Mononuclear cell (primary cell): ENCODE measurements at regions not wholly inside any gene's neighbourhood (a gene's known extent, or its start where the extent isn't known, plus 50 kb on each side); places are given as distances from the start of the nearest gene placed in this dataset.

Experiments used
- H3K27me3 ChIP-seq: 2 replicates; pipeline ENCODE4 v1.6.0; 2011; ENCODE audit warnings: low read length, control low read depth; ENCODE audit not compliant: insufficient read depth
- H3K4me1 ChIP-seq: 2 replicates; pipeline ENCODE4 v1.5.1; 2011; ENCODE audit warnings: mild to moderate bottlenecking, low read length, control low read depth; ENCODE audit not compliant: insufficient read depth
- H3K4me3 ChIP-seq: 2 replicates; pipeline ENCODE4 v1.5.1; 2011; ENCODE audit warnings: mild to moderate bottlenecking, low read length, moderate library complexity
- H3K9me3 ChIP-seq: 2 replicates; pipeline ENCODE4 v1.5.1; 2011; ENCODE audit warnings: low read depth, mild to moderate bottlenecking, control low read depth, low read length

- no peak overlapping the region for H3K4me3 ChIP-seq
- peaks cover 43% of the 10 kb centered on the region for H3K27me3 ChIP-seq
- H3K9me3 ChIP-seq: no peaks in the 10 kb centered on the region
- no peaks in the 10 kb centered on the region for H3K4me1 ChIP-seq
Observed at GRCh38 chr16:86199182-86199581, 300.2 kb downstream of the IRF8 start.

DNA sequence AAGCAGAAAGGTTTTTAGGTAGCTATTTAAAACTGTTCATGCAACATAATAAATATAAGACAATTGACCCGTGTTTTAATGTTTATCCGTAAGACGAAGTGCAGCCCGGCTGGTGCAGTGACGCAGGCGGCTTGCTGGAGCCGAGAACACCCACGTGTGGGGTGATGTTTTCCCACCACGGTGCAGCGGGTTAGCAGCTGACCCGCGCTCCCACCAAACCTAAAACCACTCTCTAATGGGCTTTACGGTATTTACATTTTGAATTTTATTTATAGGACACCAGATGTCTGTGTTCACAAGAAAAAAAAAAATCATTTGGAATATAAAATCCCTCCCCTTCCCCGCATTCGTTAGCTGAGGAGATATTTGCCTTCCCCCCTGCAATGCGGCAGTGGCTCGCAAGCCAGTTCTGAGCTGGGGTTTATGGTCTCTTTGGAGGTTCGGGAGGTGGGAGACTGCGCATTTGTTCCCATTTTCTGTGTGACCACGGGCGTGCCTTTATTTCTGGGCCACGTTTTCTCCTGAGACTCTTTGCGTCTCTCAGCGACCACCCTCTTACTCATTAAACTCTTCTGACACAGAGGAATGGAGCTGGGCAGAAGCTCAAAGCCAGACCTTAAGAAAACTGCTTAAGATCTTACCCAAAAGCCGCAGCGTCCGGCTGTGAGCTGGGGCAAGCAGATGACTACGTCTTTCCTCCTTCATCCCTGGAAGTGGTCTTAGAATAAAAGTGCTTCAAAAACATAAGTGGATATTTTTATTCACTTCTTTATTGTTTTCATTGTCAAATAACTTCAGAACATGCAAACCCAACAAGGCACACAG is 301.1 kb downstream of the IRF8 start:
- H3K27me3 ChIP-seq: peaks cover 43% of the 10 kb centered on the region
- no peaks in the 10 kb centered on the region for H3K4me1 ChIP-seq
- H3K9me3 ChIP-seq: no peaks in the 10 kb centered on the region
- H3K4me3 ChIP-seq: no peak overlapping the region

GRCh38 chr16:86200722-86201121 is 301.8 kb downstream of the IRF8 start:
- peaks cover 42% of the 10 kb centered on the region for H3K27me3 ChIP-seq
- H3K4me3 ChIP-seq: no peak overlapping the region
- no peaks in the 10 kb centered on the region for H3K9me3 ChIP-seq
- H3K4me1 ChIP-seq: no peaks in the 10 kb centered on the region

DNA sequence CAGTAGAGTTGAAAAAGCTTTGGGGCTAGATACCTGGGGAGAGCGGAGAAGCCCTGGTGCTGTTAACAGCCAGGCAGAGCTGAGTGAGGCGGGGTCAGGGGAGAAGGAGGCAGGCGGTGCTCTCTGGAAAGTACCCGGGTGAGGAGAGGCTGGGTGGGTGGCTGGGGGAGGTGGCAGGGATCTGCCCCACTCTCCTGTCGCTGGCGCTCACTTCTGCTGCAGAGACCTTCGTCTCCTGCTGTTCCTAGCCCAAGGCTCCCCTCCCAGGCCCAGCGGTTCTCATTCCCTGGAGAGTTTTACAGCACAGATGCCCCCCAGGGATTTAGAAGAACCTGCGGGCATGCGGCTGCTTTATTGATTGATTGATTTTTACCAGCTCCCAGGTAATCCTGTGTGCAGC is 302.8 kb downstream of the IRF8 start:
- H3K4me1 ChIP-seq: no peaks in the 10 kb centered on the region
- peaks cover 32% of the 10 kb centered on the region for H3K27me3 ChIP-seq
- no peak overlapping the region for H3K4me3 ChIP-seq
- no peaks in the 10 kb centered on the region for H3K9me3 ChIP-seq

- Histone ChIP-seq H3K9me3 (no peaks in the 10 kb centered on the region), H3K4me1 (no peaks in the 10 kb centered on the region), H3K4me3 (no peak overlapping the region), H3K27me3 (peaks cover 27% of the 10 kb centered on the region)
Observed at GRCh38 chr16:86202267-86202666, 303.3 kb downstream of the IRF8 start.

DNA sequence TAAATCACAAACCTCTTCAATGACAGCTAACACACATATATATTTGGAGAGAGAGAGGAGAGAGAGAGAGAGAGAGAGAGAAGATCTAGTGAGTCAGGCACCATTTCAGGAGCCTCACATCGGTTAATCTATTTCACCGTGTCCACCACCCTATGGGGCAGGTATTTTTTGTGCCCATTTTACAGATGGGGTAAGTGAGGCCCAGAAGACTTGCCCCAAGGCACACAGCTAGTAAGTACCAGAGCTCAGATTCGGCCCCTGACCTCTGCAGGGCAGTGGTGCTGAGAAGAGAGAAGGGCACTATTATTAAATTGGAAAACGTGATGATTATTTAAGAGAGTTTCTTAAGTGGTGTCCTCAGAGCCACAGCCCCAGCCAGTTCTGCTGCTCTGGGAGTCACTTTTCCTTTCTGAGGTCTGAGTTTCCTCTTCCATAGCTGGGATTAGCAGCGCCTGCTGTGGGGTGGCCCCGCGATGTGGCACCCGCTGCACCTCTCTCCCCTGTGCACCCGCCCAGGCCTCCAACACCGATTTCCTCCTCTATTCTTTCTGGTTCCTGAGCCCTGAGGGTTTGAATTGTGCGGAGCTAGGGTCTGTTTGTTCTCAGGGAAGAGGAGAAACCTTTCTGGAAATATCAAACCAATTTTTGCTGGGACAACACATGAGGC is 303.9 kb downstream of the IRF8 start:
- Histone ChIP-seq H3K27me3 (peaks cover 21% of the 10 kb centered on the region), H3K4me1 (no peaks in the 10 kb centered on the region), H3K4me3 (no peak overlapping the region), H3K9me3 (no peaks in the 10 kb centered on the region)

DNA sequence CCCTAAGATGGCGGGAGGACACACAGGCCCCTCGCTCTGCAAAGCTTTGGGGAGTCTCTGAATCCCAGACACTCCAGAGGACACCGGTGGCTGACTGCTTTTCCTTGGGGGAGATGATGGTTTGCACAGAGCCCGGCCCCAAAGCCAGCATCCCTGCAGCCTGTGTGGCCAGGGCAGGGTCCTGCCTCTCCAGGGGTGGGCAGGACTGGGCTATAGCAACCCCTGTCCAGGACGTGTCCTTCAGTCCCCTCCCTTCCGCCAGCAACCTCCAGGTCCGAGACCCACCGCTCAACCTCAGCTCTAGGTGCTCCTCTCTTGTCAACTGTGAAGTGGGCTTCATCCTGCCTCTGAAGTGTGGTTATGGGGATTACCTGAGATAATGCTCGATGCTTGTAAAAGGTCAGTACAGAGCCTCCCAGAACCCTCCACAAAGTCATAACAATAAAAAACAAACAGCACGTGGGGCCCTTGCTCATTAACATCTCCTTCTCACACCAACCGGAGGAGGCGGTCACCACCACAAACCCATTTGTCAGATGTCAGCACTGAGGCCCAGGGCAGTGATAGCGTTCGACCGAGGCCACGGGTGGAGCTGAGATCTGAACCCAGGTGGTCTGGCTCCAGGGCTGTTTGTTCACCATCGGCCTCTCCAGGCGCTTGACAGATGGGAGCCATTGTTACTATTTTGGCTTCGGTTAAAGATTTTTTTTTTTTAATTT is 304.8 kb downstream of the IRF8 start:
- Histone ChIP-seq H3K27me3 (peaks cover 12% of the 10 kb centered on the region), H3K9me3 (no peaks in the 10 kb centered on the region), H3K4me3 (no peak overlapping the region), H3K4me1 (no peaks in the 10 kb centered on the region)

DNA sequence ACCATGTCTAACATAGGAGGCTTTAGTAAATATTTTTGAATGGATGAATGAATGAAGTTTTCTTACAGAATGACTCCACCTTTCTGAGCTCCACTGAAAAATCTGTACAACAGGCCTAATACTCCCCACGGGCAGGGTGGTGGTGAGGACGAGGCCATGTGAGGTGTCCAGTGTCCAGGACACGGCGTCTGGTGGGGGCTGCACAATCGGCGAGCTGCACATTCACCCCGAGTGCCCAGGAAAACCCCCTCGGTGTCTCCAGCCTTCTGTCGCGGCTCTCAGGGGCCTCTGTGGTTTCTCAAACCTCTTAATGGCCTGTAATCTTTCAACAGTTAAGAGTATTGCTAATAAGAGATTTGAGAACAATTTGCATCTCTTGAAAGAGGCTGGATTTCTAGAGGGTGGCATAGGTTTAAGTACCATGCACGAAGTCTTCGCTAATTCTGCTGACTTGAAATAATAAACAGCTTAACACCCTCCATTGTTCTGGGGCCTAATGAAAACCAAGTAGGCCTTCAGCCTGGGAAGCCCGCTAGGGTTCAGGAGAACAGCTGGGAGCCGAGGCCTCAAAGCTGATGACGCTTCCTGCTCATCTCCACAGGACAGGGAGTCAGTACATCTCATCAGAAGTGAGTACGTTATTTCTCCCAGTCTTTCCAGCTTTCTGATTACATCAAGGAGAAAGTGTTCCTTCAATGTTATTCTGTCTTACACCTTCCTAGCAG is 304.6 kb upstream of the FOXF1 start:
- no peaks in the 10 kb centered on the region for H3K27me3 ChIP-seq
- H3K9me3 ChIP-seq: no peaks in the 10 kb centered on the region
- H3K4me3 ChIP-seq: no peak overlapping the region
- no peaks in the 10 kb centered on the region for H3K4me1 ChIP-seq

GRCh38 chr16:86207350-86207749 is 303.0 kb upstream of the FOXF1 start:
- Histone ChIP-seq H3K9me3 (no peaks in the 10 kb centered on the region), H3K4me1 (no peaks in the 10 kb centered on the region), H3K27me3 (no peaks in the 10 kb centered on the region), H3K4me3 (no peak overlapping the region)

DNA sequence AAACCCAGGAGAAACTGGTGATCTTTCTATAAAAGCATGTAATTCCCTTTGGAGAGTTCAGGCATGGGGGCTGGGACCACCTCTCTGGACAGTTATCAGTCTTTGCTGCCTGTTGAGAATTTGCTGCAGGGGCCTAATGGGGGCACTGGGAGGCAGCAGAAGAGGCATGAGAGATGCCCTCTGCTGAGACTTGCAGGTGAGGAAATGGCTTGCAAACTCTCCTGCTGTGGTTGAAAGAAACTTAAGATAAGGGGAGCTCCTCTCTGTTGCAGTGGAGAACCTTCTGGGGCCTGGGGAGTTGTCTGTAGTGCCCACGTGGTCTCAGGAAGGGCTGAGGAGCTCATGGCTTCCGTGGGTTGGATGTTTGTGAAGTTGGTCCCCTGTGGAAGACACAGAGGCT is 301.1 kb upstream of the FOXF1 start:
- H3K27me3 ChIP-seq: no peaks in the 10 kb centered on the region
- H3K4me3 ChIP-seq: no peak overlapping the region
- H3K9me3 ChIP-seq: no peaks in the 10 kb centered on the region
- H3K4me1 ChIP-seq: no peaks in the 10 kb centered on the region

DNA sequence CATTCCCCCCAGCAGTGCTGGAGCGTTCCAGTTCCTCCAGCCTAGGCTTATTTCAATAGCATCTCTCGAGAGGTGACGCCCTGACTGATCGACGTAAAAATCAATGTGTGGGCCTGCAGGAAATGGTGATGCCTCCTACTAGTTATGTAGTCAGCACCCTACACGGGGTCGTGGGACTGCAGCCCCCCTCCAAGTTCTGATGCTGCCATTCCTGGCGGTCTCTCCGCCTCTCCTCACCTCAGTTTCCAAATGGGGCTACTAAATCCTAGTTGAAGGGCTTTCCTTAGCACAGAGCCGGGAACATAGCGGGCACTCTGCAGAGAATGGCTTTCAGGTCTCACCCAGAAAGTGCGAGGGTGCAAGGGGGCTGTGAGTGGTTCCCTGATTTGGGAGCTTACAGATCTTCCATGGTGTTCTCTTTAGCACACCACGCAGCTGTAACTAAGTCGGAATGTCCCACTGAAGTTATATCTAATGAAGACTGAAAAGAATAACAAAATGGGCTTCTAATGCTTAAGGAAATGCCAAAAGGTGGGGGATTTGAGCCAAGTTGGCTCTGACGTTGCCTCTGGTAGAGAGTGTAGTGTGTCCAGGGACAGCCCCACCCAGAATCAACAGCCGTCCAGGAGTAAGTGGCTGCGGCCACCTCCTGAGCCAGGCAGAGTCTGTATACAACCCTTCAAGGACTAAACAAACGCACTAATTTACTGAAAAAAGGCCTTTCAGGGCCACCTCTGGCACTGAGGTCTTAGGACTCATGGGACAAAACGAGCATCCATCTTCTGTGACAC is 299.7 kb upstream of the FOXF1 start:
- no peak overlapping the region for H3K4me3 ChIP-seq
- no peaks in the 10 kb centered on the region for H3K4me1 ChIP-seq
- no peaks in the 10 kb centered on the region for H3K9me3 ChIP-seq
- no peaks in the 10 kb centered on the region for H3K27me3 ChIP-seq

GRCh38 chr16:86211265-86211664 is 299.1 kb upstream of the FOXF1 start:
- H3K4me3 ChIP-seq: no peak overlapping the region
- H3K27me3 ChIP-seq: no peaks in the 10 kb centered on the region
- H3K9me3 ChIP-seq: no peaks in the 10 kb centered on the region
- no peaks in the 10 kb centered on the region for H3K4me1 ChIP-seq

GRCh38 chr16:86211800-86212199 is 298.5 kb upstream of the FOXF1 start:
- no peaks in the 10 kb centered on the region for H3K4me1 ChIP-seq
- H3K27me3 ChIP-seq: no peaks in the 10 kb centered on the region
- H3K4me3 ChIP-seq: no peak overlapping the region
- H3K9me3 ChIP-seq: no peaks in the 10 kb centered on the region

- H3K4me3 ChIP-seq: no peak overlapping the region
- H3K27me3 ChIP-seq: no peaks in the 10 kb centered on the region
- no peaks in the 10 kb centered on the region for H3K4me1 ChIP-seq
- H3K9me3 ChIP-seq: no peaks in the 10 kb centered on the region
Observed at GRCh38 chr16:86212706-86213436, 297.5 kb upstream of the FOXF1 start.
